ENCODE measurements at regions not wholly inside any gene's neighbourhood (a gene's known extent, or its start where the extent isn't known, plus 50 kb on each side); places are given as distances from the start of the nearest gene placed in this dataset.

- H3K27me3 ChIP-seq (ENCODE audit: insufficient read depth), result no peaks in the 10 kb centered on the region
- H3K9me2 ChIP-seq, result no peaks in the 10 kb centered on the region
- H3F3A ChIP-seq (replicated peaks; ENCODE audit: insufficient read depth), result no peaks in the 10 kb centered on the region
- ChIA-PET POLR2A (no interaction called here), CTCF (interaction anchor here (0.7 to 3.9 kb wide), 26 partner anchors 9 to 384 kb away, joined by 3 to 34 read pairs (median 5); no protein-coding TSS in a partner anchor)
- DNase-seq, result no peak
- no peak overlapping the region for H3K4me2 ChIP-seq
- no peak overlapping the region for H3K9ac ChIP-seq
- H3K4me1 ChIP-seq (ENCODE audit: control insufficient read depth in 1 of 2, insufficient read depth in 2 of 2, low read depth in 1 of 2, low read length in 1 of 2), result peaks cover 0 to 3% of the 10 kb centered on the region in 2 experiments; a peak in 2 of 4 replicates
- H4K20me1 ChIP-seq (ENCODE audit: insufficient read depth), result no peaks in the 10 kb centered on the region
- no peaks in the 10 kb centered on the region for H3K79me2 ChIP-seq (ENCODE audit: insufficient read depth)
- no peak overlapping the region for H2AFZ ChIP-seq (ENCODE audit: low read depth)
- H3K36me3 ChIP-seq (replicated peaks in 1 of 2; ENCODE audit: control insufficient read depth in 1 of 2, insufficient read depth in 2 of 2, low read length in 1 of 2), result no peaks in the 10 kb centered on the region
- TF ChIP-seq MAX (IDR thresholded peaks at IDR 0.05; ENCODE audit: low read depth), result no peak
- no peak for TF ChIP-seq YY1 (IDR thresholded peaks at IDR 0.05; ENCODE audit: low read depth)
- no peak for TF ChIP-seq NRF1 (IDR thresholded peaks at IDR 0.05; ENCODE audit: low read depth, low read length)
- TF ChIP-seq IRF3 (IDR thresholded peaks at IDR 0.05; ENCODE audit: low read depth, low read length), result no peak
- TF ChIP-seq REST (IDR thresholded peaks at IDR 0.05; ENCODE audit: low read depth, low read length), result no peak
- TF ChIP-seq ZBTB33 (IDR thresholded peaks at IDR 0.05; ENCODE audit: borderline replicate concordance, low read depth), result no peak
- no peak for TF ChIP-seq EP300 (IDR thresholded peaks at IDR 0.05; ENCODE audit: borderline replicate concordance in 1 of 2, low read depth in 1 of 2, low read length in 1 of 2)
- no peak for TF ChIP-seq USF1 (IDR thresholded peaks at IDR 0.05; ENCODE audit: borderline replicate concordance, low read depth)
- no peak for TF ChIP-seq PBX3 (IDR thresholded peaks at IDR 0.05)
- no peak for TF ChIP-seq TAF1 (IDR thresholded peaks at IDR 0.05; ENCODE audit: borderline replicate concordance, low read depth, low read length)
- no peak for TF ChIP-seq CHD2 (IDR thresholded peaks at IDR 0.05; ENCODE audit: low read length, partially characterized antibody)
- TF ChIP-seq MEF2A (IDR thresholded peaks at IDR 0.05; ENCODE audit: borderline replicate concordance, low read depth), result no peak
- TF ChIP-seq EZH2phosphoT487 (IDR thresholded peaks at IDR 0.05; ENCODE audit: borderline replicate concordance, low read depth), result no peak
- no peak for TF ChIP-seq SMC3 (IDR thresholded peaks at IDR 0.05; ENCODE audit: low read depth, low read length)
- no peak for TF ChIP-seq RAD21 (IDR thresholded peaks at IDR 0.05; ENCODE audit: low read length)
- WGBS (ENCODE audit: low lambda C conversion rate), result 95% methylated on average over 4 of the region's 4 CpGs
- H3K27ac ChIP-seq (ENCODE audit: low read depth in 2 of 2, low read length in 1 of 2), result no peak overlapping the region
- no peaks in the 10 kb centered on the region for H3K9me3 ChIP-seq
- no peak overlapping the region for H3K4me3 ChIP-seq (ENCODE audit: low read depth in 2 of 2, low read length in 1 of 2)
Observed at GRCh38 chr6:133185731-133186130, 55.4 kb upstream of the EYA4 start.

Data from SK-N-SH (cell line).